ENCODE measurements at regions not wholly inside any gene's neighbourhood (a gene's known extent, or its start where the extent isn't known, plus 50 kb on each side); places are given as distances from the start of the nearest gene placed in this dataset.

DNA sequence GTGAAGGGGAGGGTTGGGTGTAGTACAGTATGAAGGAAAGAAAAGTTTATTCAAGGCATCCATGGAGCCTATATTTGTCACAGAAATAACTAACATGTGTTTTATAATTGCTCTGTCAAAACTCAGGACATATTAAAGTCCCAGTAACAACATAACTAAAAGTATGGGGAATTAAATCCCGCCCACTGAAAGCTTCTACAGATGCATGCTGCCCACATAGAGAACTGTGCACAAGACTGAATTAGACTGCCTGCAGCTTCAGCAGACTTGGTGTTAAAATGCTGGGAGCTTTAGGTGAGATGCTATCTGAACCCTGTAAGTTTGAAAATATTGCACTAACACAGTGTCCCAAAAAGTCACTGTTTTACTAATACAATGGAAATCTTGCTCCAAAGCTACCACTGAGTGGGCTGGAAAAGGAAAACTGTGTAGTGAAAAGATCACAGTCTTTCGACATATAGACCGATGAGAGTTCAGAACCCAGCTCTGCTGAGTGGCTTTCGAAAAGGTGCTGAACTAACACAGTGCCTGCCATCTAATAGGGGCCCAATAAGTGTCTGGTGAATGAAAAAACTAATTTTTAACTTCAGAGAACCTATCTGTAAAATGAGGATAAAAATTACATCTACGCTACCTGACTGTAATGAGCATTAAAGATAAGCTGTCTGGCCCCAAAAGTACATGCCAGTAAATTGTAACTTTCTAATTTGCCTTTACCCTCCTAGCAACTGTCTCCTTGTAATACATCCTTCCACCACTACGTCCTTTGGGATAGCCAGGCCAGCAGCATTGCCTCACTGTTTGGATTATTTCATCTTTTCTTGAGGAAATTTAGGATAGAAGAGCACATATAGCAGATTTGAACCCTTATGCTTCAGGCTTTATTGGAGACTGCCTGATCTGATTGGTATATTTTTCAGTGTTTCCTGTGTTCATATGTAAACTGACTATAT, 237.6 kb downstream of the BCAT1 start:
- ATAC-seq = no peak
- Mint-ChIP-seq H3K36me3 (no peaks in the 10 kb centered on the region), H3K27ac (no peak overlapping the region), H3K4me3 (no peak overlapping the region), H3K27me3 (no peaks in the 10 kb centered on the region), H3K4me1 (ENCODE audit: low read depth in 2 of 2) (peaks cover 3 to 20% of the 10 kb centered on the region in 2 donors), H3K9me3 (no peaks in the 10 kb centered on the region)
- no peak for DNase-seq (ENCODE audit: low spot score)

DNA sequence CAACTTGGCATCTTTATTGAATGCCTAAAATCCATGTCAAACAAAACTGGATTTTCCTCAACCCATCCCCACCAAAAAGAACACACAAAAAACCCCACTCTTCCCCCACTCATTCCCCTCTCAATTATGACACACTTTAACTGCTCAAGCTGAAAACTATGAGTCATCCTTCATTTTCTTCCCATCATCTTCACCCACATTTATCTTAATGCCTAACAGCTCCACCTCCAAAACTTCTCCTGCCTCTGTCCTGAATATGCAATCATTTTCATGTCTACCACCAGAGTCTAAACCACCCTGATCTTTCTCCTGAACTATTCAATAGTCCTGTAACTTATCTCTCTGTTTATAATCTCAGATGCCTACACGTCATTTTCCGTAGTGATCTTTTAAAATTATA, 239.7 kb downstream of the BCAT1 start:
- no peak overlapping the region for H3K27ac Mint-ChIP-seq
- no peaks in the 10 kb centered on the region for H3K27me3 Mint-ChIP-seq
- DNase-seq (ENCODE audit: low spot score) = peak; percentile 63
- no peak overlapping the region for H3K4me3 Mint-ChIP-seq
- H3K4me1 Mint-ChIP-seq (ENCODE audit: low read depth in 2 of 2) = peaks cover 16 to 22% of the 10 kb centered on the region in 2 donors
- peaks cover 6% of the 10 kb centered on the region for H3K36me3 Mint-ChIP-seq
- H3K9me3 Mint-ChIP-seq = no peaks in the 10 kb centered on the region
- peak; percentile 79 to 86 for ATAC-seq

DNA sequence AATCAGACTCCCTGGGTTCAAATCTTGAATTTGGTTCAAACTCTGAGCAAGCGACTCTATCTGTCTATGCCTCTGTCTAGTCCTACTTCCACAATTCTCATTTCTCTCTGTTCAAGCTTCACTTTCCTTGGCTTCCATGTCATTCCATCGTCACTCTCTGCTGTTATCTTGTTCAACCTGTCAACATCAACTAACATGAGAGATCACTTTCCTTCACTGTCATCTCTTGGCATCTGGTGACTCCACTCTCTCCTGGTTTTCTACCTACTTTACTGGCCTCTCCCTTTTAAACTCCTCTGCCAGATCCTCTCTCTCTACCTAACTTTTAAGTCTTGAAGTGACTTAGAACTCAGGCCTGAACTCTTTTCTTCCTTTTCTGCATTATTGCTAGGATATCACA, 240.2 kb downstream of the BCAT1 start:
- peak in 1 of 2 donors; percentile 11 for ATAC-seq
- H3K27me3 Mint-ChIP-seq = no peaks in the 10 kb centered on the region
- H3K4me1 Mint-ChIP-seq (ENCODE audit: low read depth in 2 of 2) = peaks cover 21 to 26% of the 10 kb centered on the region in 2 donors
- H3K9me3 Mint-ChIP-seq = no peaks in the 10 kb centered on the region
- peaks cover 10% of the 10 kb centered on the region for H3K36me3 Mint-ChIP-seq
- H3K4me3 Mint-ChIP-seq = no peak overlapping the region
- DNase-seq (ENCODE audit: low spot score) = no peak
- no peak overlapping the region for H3K27ac Mint-ChIP-seq

DNA sequence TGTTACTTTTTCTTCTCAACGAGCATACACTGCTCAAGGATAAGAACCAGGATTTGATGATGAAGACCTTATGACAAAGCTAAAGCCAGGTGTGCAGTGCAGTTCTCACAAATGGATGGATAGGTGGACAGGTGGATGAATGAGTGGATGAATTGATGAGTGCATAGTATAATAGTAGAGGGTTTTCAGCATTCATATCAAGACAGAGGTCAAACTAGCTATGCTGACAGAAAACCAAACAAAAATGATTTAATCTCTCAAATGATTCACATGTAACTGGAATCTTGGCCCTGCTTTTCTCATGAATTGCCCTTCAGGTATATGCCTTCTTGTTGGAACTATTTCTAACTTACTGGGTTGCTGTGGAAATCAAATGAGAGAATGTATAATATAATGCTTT, 240.9 kb downstream of the BCAT1 start:
- Mint-ChIP-seq H3K4me3 (no peak overlapping the region), H3K36me3 (peaks cover 17% of the 10 kb centered on the region), H3K27me3 (no peaks in the 10 kb centered on the region), H3K27ac (no peak overlapping the region), H3K9me3 (no peaks in the 10 kb centered on the region), H3K4me1 (ENCODE audit: low read depth in 2 of 2) (peaks cover 21 to 27% of the 10 kb centered on the region in 2 donors)
- ATAC-seq (peak in 1 of 2 donors; percentile 53), DNase-seq (ENCODE audit: low spot score) (no peak)

DNA sequence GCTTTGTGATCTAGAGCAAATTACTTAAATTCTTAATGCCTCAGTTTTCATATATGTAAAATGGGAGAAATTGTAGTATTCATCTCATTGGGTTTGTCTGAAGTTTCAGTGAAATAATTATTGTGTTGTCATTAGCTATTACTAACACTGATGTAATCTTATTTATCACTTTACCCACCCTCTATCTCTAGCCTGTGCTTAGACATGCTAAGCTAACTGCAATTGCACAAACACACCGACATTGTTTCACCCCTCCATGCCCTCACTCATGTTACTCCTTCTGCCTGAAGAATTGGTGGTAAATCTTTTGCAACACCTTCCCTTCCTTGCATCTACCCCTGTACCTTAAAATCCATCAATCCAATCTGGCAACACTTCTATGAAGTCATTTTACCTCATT, 241.6 kb downstream of the BCAT1 start:
- Mint-ChIP-seq H3K27ac (no peak overlapping the region), H3K9me3 (no peaks in the 10 kb centered on the region), H3K4me1 (ENCODE audit: low read depth in 2 of 2) (peaks cover 19 to 28% of the 10 kb centered on the region in 2 donors), H3K4me3 (no peak overlapping the region), H3K36me3 (peaks cover 19% of the 10 kb centered on the region), H3K27me3 (no peaks in the 10 kb centered on the region)
- no peak for ATAC-seq
- DNase-seq (ENCODE audit: low spot score) = no peak

DNA sequence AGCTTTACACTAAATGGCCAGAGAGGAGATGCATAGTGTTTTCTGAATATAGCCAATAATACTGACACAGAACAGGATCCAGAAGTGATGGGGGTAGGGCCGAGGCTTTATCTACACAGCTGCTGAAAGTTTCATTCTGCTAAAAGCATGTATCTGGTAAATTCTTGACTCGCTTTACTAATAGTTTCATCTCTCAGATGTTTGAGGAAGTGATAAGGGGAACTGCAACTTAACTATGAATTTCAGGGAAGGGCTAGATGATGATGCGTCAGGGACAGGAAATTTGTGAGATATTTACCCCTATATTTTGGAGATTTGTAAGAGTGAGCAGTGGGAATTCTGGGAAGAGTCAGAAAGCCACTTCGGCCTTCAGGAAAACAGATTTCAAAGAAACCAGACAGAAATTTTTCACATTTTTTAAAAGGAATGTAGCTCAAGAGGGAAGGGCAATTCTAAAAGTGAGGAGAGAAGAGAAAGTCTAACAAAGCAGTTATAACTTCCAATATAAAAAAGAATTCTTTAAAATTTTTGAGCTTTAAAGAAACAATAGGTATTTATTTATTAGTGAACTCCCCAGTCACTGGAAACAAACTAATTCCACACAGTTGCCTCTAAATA, 243.1 kb downstream of the BCAT1 start:
- Mint-ChIP-seq H3K36me3 (peaks cover 23% of the 10 kb centered on the region), H3K27me3 (no peaks in the 10 kb centered on the region), H3K4me3 (peak overlapping the region; percentile 77), H3K27ac (peak overlapping the region; percentile 78 to 90), H3K9me3 (no peaks in the 10 kb centered on the region), H3K4me1 (ENCODE audit: low read depth in 2 of 2) (peaks cover 24 to 28% of the 10 kb centered on the region in 2 donors)
- ATAC-seq = no peak
- no peak for DNase-seq (ENCODE audit: low spot score)

DNA sequence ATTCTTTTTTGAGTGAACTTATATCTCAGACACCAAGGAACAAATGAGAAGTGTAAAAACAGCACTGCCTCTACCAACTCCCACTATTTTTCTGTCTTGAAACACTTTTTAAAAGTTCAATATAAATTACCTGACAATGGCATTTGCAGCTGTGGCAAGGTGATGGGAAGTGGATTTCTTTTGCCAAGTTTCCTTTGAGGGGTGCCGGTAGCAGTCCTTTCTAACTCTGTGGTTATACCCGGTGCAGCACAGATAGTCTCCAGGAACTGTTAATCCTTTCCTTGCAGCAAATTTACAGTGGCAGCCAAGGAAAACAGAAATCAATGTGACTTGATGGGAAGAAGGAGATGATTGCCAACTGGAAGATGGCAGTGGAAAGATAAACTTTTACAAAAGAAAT, 243.7 kb downstream of the BCAT1 start:
- Mint-ChIP-seq H3K36me3 (peaks cover 29% of the 10 kb centered on the region), H3K4me3 (peak overlapping the region; percentile 77), H3K27me3 (no peaks in the 10 kb centered on the region), H3K4me1 (ENCODE audit: low read depth in 2 of 2) (peaks cover 24 to 27% of the 10 kb centered on the region in 2 donors), H3K9me3 (no peaks in the 10 kb centered on the region), H3K27ac (peak overlapping the region; percentile 78 to 90)
- ATAC-seq (no peak), DNase-seq (ENCODE audit: low spot score) (no peak)

DNA sequence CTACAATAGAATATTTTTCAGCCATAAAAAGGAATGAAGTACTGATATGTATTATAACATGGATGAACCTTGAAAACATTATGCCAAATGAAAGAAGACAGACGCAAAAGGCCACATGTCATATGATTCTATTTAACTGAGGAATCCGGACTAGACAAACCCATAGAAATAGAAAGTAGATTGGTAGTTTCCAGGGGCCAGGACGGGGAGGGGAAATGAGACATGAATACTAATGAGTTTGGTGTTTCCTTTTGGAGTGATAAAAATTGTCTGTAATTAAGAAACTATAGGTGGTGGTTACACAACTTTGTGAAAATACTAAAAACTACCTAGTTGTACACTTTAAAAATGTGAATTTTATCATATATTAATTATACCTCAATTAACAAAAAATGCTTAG, 247.6 kb downstream of the BCAT1 start:
- Mint-ChIP-seq H3K9me3 (peaks cover 2% of the 10 kb centered on the region), H3K36me3 (peaks cover 33% of the 10 kb centered on the region), H3K27me3 (peaks cover 0 to 4% of the 10 kb centered on the region in 2 donors), H3K27ac (peak overlapping the region in 1 of 2 donors; percentile 12), H3K4me1 (ENCODE audit: low read depth in 2 of 2) (peaks cover 29 to 32% of the 10 kb centered on the region in 2 donors), H3K4me3 (peak overlapping the region; percentile 17)
- DNase-seq (ENCODE audit: low spot score) (no peak), ATAC-seq (peak in 1 of 2 donors; percentile 64)

DNA sequence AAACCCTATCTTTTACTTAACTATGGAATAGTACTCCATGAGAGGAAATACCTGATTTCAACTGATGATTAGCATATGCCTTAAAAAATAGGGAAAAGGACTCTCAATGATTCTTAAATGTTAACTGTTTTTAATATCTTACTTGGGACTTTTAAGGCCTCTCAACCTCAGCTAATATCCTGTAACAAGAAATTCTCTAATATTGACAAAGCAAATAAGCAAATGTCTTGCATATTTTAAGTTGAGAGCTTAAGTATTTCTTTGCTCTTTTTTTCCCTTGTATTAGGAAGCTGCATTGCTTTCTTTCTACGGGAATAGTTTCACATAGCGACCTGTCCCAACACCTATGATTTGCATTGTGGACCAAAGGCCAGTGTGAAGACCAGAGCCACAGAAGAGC, 249.9 kb downstream of the BCAT1 start:
- Mint-ChIP-seq H3K4me3 (no peak overlapping the region), H3K9me3 (peaks cover 2% of the 10 kb centered on the region), H3K4me1 (ENCODE audit: low read depth in 2 of 2) (peaks cover 14 to 22% of the 10 kb centered on the region in 2 donors), H3K36me3 (peaks cover 25% of the 10 kb centered on the region), H3K27me3 (peaks cover 0 to 4% of the 10 kb centered on the region in 2 donors), H3K27ac (no peak overlapping the region)
- DNase-seq (ENCODE audit: low spot score) = no peak
- no peak for ATAC-seq

DNA sequence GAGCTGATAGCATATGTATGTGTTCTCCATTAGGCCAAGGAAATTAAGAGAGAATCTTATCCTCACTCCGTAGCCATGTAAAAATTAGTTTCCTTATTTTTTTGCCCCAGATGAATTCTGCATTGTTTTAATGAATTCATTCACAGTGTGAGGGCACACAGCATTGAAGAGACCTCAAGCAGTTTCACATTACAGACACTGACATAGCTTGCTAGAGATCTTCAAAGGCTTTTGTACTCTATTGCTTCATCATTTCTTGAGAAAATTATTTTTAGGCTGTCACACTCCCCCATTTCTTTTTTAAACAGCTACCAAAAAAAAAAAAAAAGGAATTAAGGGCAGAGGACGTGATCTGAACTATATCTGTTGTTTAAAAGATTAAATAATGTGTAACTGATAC, 251.1 kb downstream of the BCAT1 start:
- Mint-ChIP-seq H3K9me3 (peaks cover 2% of the 10 kb centered on the region), H3K36me3 (peaks cover 14% of the 10 kb centered on the region), H3K4me1 (ENCODE audit: low read depth in 2 of 2) (peaks cover 11 to 13% of the 10 kb centered on the region in 2 donors), H3K4me3 (no peak overlapping the region), H3K27ac (peak overlapping the region in 1 of 2 donors; percentile 6), H3K27me3 (peaks cover 0 to 4% of the 10 kb centered on the region in 2 donors)
- ATAC-seq = no peak
- no peak for DNase-seq (ENCODE audit: low spot score)

DNA sequence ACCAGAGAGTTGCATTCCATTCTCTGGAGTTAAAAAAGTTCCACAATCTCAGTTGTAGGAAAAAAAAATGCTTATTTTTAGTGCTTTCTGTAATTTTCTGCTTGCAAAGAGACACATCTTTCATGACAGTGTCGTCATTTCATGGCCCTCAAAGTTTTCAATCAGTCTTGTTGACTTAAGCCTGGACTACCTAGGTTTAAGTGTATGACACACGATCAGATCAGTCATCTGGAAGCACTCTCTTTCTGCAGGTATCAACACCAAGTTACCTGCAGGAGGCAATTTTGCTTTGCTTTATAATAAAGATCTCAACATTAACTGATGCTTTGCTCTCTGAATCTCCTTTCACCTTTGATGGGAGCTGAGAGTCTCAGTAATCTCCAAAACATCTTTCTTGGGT, 251.6 kb downstream of the BCAT1 start:
- Mint-ChIP-seq H3K4me1 (ENCODE audit: low read depth in 2 of 2) (peaks cover 11 to 12% of the 10 kb centered on the region in 2 donors), H3K36me3 (peaks cover 19% of the 10 kb centered on the region), H3K27ac (no peak overlapping the region), H3K9me3 (peaks cover 3% of the 10 kb centered on the region), H3K4me3 (no peak overlapping the region), H3K27me3 (peaks cover 0 to 4% of the 10 kb centered on the region in 2 donors)
- ATAC-seq (no peak), DNase-seq (ENCODE audit: low spot score) (no peak)

DNA sequence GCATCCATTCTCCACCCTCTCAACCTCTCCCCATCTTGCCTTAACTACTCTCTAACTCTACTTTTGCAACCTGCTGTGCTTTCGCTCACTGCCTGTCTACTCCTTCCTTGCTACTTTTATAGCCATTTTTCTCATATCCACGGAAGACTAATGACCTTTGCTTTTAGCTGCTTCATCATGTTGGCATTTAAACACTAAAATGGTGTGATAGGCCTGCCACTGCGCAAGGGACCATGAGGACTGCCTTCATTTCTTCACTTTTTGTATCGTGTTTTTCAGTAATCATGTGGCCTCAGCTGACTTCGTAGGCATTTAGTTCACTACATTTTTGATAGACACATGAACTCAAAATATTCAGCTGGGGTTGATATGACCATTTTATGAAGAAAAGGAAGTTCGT, 252.1 kb downstream of the BCAT1 start:
- Mint-ChIP-seq H3K4me1 (ENCODE audit: low read depth in 2 of 2) (peaks cover 11 to 12% of the 10 kb centered on the region in 2 donors), H3K27me3 (peaks cover 0 to 4% of the 10 kb centered on the region in 2 donors), H3K4me3 (no peak overlapping the region), H3K9me3 (peaks cover 5% of the 10 kb centered on the region), H3K36me3 (peaks cover 22% of the 10 kb centered on the region), H3K27ac (no peak overlapping the region)
- ATAC-seq (no peak), DNase-seq (ENCODE audit: low spot score) (no peak)

DNA sequence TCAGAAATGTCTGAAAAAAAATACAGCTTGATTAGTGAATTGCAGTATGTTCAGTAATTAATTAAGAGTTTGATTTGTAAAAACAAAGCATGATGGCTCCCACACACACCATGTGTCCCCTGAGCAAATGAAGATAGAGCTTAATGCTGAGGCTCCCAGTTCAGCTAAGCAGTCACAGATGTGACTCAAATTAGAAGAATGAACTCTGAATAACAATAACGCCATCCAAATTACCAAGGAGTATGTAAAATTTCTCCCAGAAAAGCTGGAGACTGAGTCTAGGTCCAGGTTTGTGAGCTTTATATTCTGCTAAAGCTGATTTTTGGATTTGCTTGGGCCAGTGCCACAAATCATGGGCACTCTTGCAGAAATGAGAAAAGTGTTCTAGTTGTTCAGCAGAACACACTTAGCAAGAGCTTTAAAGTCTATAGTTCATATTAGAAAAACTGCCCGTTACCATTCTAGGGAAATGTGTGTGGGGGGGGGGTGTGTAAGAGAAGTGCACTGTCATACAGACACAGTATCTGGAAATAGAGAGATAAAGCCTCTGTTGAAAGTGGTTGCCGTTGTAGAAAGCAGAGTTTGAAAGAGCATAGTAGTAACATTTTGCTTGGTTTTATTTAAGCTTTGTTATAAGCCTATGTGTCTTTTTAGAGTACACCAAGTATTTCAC, 253.1 kb downstream of the BCAT1 start:
- Mint-ChIP-seq H3K9me3 (peaks cover 5% of the 10 kb centered on the region), H3K4me1 (ENCODE audit: low read depth in 2 of 2) (peaks cover 4 to 9% of the 10 kb centered on the region in 2 donors), H3K36me3 (peaks cover 18% of the 10 kb centered on the region), H3K27ac (no peak overlapping the region), H3K27me3 (peaks cover 0 to 4% of the 10 kb centered on the region in 2 donors), H3K4me3 (no peak overlapping the region)
- DNase-seq (ENCODE audit: low spot score) (no peak), ATAC-seq (no peak)

Data from natural killer cell treated with Interleukin-12 subunit alpha and Interleukin-12 subunit beta and Interleukin-15 and Interleukin-18, amount 100 ng/mL, for 72 hours (primary cell).